H1 (cell line): ENCODE measurements at regions not wholly inside any gene's neighbourhood (a gene's known extent, or its start where the extent isn't known, plus 50 kb on each side); places are given as distances from the start of the nearest gene placed in this dataset.

ENCODE experiments used
- CTCF ChIP-seq, 3 experiments: IDR thresholded peaks; 1 replicate in 2 of 3; 2 replicates in 1 of 3; pipeline versions ENCODE4 v1.5.1 to v1.6.1; 2011; ENCODE audit warnings: low read length in 3 of 3, mild to moderate bottlenecking in 3 of 3, inconsistent platforms in 2 of 3, low read depth in 1 of 3, moderate library complexity in 1 of 3; ENCODE audit not compliant: insufficient read depth in 1 of 3; ENCODE audit errors: control extremely low read depth in 1 of 3
- FOSL1 ChIP-seq: IDR thresholded peaks from 2 replicates; pipeline ENCODE4 v1.6.1; 2011; ENCODE audit warnings: mild to moderate bottlenecking, low read depth, low read length, moderate library complexity; ENCODE audit not compliant: insufficient read depth
- HDAC2 ChIP-seq, 2 experiments: fragments of 300-600 bp in 1 of 2; sonication (generic) in 1 of 2; IDR thresholded peaks; 2 replicates each; pipeline ENCODE4 v1.6.1; 2011 to 2012; ENCODE audit warnings: low read depth in 2 of 2, low read length in 2 of 2, mild to moderate bottlenecking in 2 of 2, moderate library complexity in 2 of 2, borderline replicate concordance in 1 of 2, inconsistent platforms in 1 of 2
- POLR2A ChIP-seq, 2 experiments: IDR thresholded peaks; 1 replicate in 1 of 2; 2 replicates in 1 of 2; pipeline ENCODE4 v1.6.1; 2011; ENCODE audit warnings: low read depth in 2 of 2, low read length in 2 of 2, mild to moderate bottlenecking in 2 of 2; ENCODE audit errors: control extremely low read depth in 1 of 2
- POLR2AphosphoS5 ChIP-seq: IDR thresholded peaks from 2 replicates; pipeline ENCODE4 v1.6.1; 2011; ENCODE audit warnings: low read depth, low read length
- SIX5 ChIP-seq: IDR thresholded peaks from 2 replicates; pipeline ENCODE4 v1.6.1; 2011; ENCODE audit warnings: mild to moderate bottlenecking, low read depth, low read length

- TF ChIP-seq POLR2AphosphoS5 (no peak), SIX5 (no peak), POLR2A (IDR thresholded peaks at IDR 0.05; ENCODE audit: control extremely low read depth in 1 of 2, low read depth in 2 of 2, low read length in 2 of 2) (no peak), HDAC2 (IDR thresholded peaks at IDR 0.05; ENCODE audit: borderline replicate concordance in 1 of 2, low read depth in 2 of 2, low read length in 2 of 2) (no peak), FOSL1 (no peak), CTCF (IDR thresholded peaks at IDR 0.05; ENCODE audit: control extremely low read depth in 1 of 3, insufficient read depth in 1 of 3, low read depth in 1 of 3, low read length in 3 of 3) (no peak)
These were observed 1690.6 kb upstream of the LRRTM3 start for GRCh38 chr10:65235266-65235665.
